HEK293 (cell line): ENCODE measurements at regions not wholly inside any gene's neighbourhood (a gene's known extent, or its start where the extent isn't known, plus 50 kb on each side); places are given as distances from the start of the nearest gene placed in this dataset.

ENCODE experiments used
- CTCF ChIA-PET: fragments of 350-600 bp; formaldehyde crosslinking; extraction: SDS; loops from one replicate; lab custom pipeline; 2021; ENCODE audit warnings: antibody characterized with exemption; lab: Yijun Ruan, JAX
- POLR2A ChIA-PET: fragments of 300-600 bp; formaldehyde crosslinking; extraction: SDS; loops from one replicate; lab custom pipeline; 2020; ENCODE audit warnings: antibody characterized with exemption, inconsistent platforms; lab: Yijun Ruan, JAX
- H3K27ac ChIP-seq: fragments of 200-500 bp; sonication (Bioruptor generic); 2 replicates; pipeline ENCODE4 v1.5.1; 2014; ENCODE audit warnings: low read depth, low read length, control low read depth, inconsistent platforms; ENCODE audit errors: extremely low read depth
- H3K36me3 ChIP-seq, 2 experiments: fragments of 200-500 bp in 1 of 2; sonication (Bioruptor generic) in 1 of 2; 1 replicate in 1 of 2; 2 replicates in 1 of 2; pipeline ENCODE4 v1.5.1; 2014 to 2017; ENCODE audit warnings: inconsistent platforms in 2 of 2, low read length in 2 of 2; ENCODE audit not compliant: control insufficient read depth in 2 of 2, insufficient read depth in 1 of 2
- H3K4me1 ChIP-seq: fragments of 200-500 bp; sonication (Bioruptor generic); 2 replicates; pipeline ENCODE4 v1.5.1; 2014; ENCODE audit warnings: mild to moderate bottlenecking, low read length, inconsistent platforms; ENCODE audit not compliant: control insufficient read depth, insufficient read depth
- H3K4me3 ChIP-seq: 2 replicates; pipeline ENCODE4 v1.5.1; 2011; ENCODE audit warnings: low read depth, mild to moderate bottlenecking, control low read depth, low read length, moderate library complexity
- H3K9me3 ChIP-seq: fragments of 200-500 bp; sonication (Bioruptor generic); 2 replicates; pipeline ENCODE4 v1.5.1; 2014; ENCODE audit warnings: low read depth, low read length, inconsistent platforms; ENCODE audit not compliant: control insufficient read depth, insufficient read depth
- KLF1 ChIP-seq: fragments of 450-650 bp; formaldehyde crosslinking; IDR thresholded peaks from 2 replicates; pipeline ENCODE4 v1.5.1; 2016; ENCODE audit warnings: missing biosample characterization, missing genetic modification characterization
- KLF8 ChIP-seq: fragments of 450-650 bp; formaldehyde crosslinking; IDR thresholded peaks from 2 replicates; pipeline ENCODE4 v1.5.1; 2016; ENCODE audit warnings: missing biosample characterization, missing genetic modification characterization
- KLF9 ChIP-seq: fragments of 450-650 bp; formaldehyde crosslinking; IDR thresholded peaks from 2 replicates; pipeline ENCODE4 v1.5.1; 2016; ENCODE audit warnings: missing biosample characterization, missing genetic modification characterization, low read depth
- OSR2 ChIP-seq: fragments of 450-650 bp; formaldehyde crosslinking; IDR thresholded peaks from 2 replicates; pipeline ENCODE4 v1.5.1; 2016; ENCODE audit warnings: missing biosample characterization, missing genetic modification characterization
- REPIN1 ChIP-seq: fragments of 450-650 bp; formaldehyde crosslinking; IDR thresholded peaks from 2 replicates; pipeline ENCODE4 v1.5.1; 2017; ENCODE audit warnings: missing biosample characterization, missing genetic modification characterization, low read depth
- SP7 ChIP-seq: fragments of 450-650 bp; formaldehyde crosslinking; IDR thresholded peaks from 2 replicates; pipeline ENCODE4 v1.5.1; 2016; ENCODE audit warnings: missing biosample characterization, missing genetic modification characterization
- ZEB2 ChIP-seq: fragments of 450-650 bp; formaldehyde crosslinking; IDR thresholded peaks from 2 replicates; pipeline ENCODE4 v1.5.1; 2016; ENCODE audit warnings: missing biosample characterization, missing genetic modification characterization
- ZFP3 ChIP-seq: fragments of 450-650 bp; formaldehyde crosslinking; IDR thresholded peaks from 2 replicates; pipeline ENCODE4 v1.5.1; 2016; ENCODE audit warnings: low read depth, missing biosample characterization, missing genetic modification characterization
- ZNF174 ChIP-seq: fragments of 450-650 bp; formaldehyde crosslinking; IDR thresholded peaks from 2 replicates; pipeline ENCODE4 v1.5.0; 2017; ENCODE audit warnings: missing biosample characterization, mild to moderate bottlenecking, missing genetic modification characterization
- ZNF223 ChIP-seq: fragments of 450-650 bp; formaldehyde crosslinking; IDR thresholded peaks from 2 replicates; pipeline ENCODE4 v1.5.1; 2016; ENCODE audit warnings: missing biosample characterization, missing genetic modification characterization
- ZNF23 ChIP-seq: fragments of 450-650 bp; formaldehyde crosslinking; IDR thresholded peaks from 2 replicates; pipeline ENCODE4 v1.5.1; 2016; ENCODE audit warnings: missing biosample characterization, missing genetic modification characterization, borderline replicate concordance
- ZNF248 ChIP-seq: fragments of 450-650 bp; formaldehyde crosslinking; IDR thresholded peaks from 2 replicates; pipeline ENCODE4 v1.5.1; 2017; ENCODE audit warnings: missing biosample characterization, missing genetic modification characterization
- ZNF274 ChIP-seq, 2 experiments: fragments of 200-500 bp in 1 of 2; fragments of 450-650 bp in 1 of 2; sonication (Bioruptor generic) in 1 of 2; formaldehyde crosslinking in 1 of 2; IDR thresholded peaks; 2 replicates each; pipeline versions ENCODE4 v1.5.1 to v1.6.1; 2014 to 2016; ENCODE audit warnings: borderline replicate concordance in 1 of 2, inconsistent platforms in 1 of 2, low read length in 1 of 2, missing biosample characterization in 1 of 2, missing genetic modification characterization in 1 of 2
- ZNF292 ChIP-seq: fragments of 450-650 bp; formaldehyde crosslinking; IDR thresholded peaks from 2 replicates; pipeline ENCODE4 v1.5.1; 2016; ENCODE audit warnings: low read depth, missing biosample characterization, missing genetic modification characterization, borderline replicate concordance
- ZNF302 ChIP-seq: fragments of 450-650 bp; formaldehyde crosslinking; IDR thresholded peaks from 2 replicates; pipeline ENCODE4 v1.5.1; 2016; ENCODE audit warnings: missing biosample characterization, missing genetic modification characterization, low read depth
- ZNF416 ChIP-seq: fragments of 450-650 bp; formaldehyde crosslinking; IDR thresholded peaks from 2 replicates; pipeline ENCODE4 v1.5.1; 2016; ENCODE audit warnings: missing biosample characterization, missing genetic modification characterization
- ZNF501 ChIP-seq: fragments of 450-650 bp; formaldehyde crosslinking; IDR thresholded peaks from 2 replicates; pipeline ENCODE4 v1.5.1; 2016; ENCODE audit warnings: missing biosample characterization, missing genetic modification characterization
- ZNF571 ChIP-seq: fragments of 450-650 bp; formaldehyde crosslinking; IDR thresholded peaks from 2 replicates; pipeline ENCODE4 v1.5.0; 2017; ENCODE audit warnings: missing biosample characterization, missing genetic modification characterization
- ZNF623 ChIP-seq: fragments of 450-650 bp; formaldehyde crosslinking; IDR thresholded peaks from 2 replicates; pipeline ENCODE4 v1.5.1; 2016; ENCODE audit warnings: missing biosample characterization, missing genetic modification characterization
- ZNF624 ChIP-seq: fragments of 450-650 bp; formaldehyde crosslinking; IDR thresholded peaks from 2 replicates; pipeline ENCODE4 v1.5.1; 2017; ENCODE audit warnings: missing biosample characterization, missing genetic modification characterization
- ZNF707 ChIP-seq: fragments of 450-650 bp; formaldehyde crosslinking; IDR thresholded peaks from 2 replicates; pipeline ENCODE4 v1.5.1; 2016; ENCODE audit warnings: missing biosample characterization, missing genetic modification characterization
- ZNF747 ChIP-seq: fragments of 450-650 bp; formaldehyde crosslinking; IDR thresholded peaks from 2 replicates; pipeline ENCODE4 v1.5.1; 2016; ENCODE audit warnings: missing biosample characterization, missing genetic modification characterization
- ZNF791 ChIP-seq: fragments of 450-650 bp; formaldehyde crosslinking; IDR thresholded peaks from 2 replicates; pipeline ENCODE4 v1.5.1; 2016; ENCODE audit warnings: missing biosample characterization, missing genetic modification characterization
- TF ChIP-seq, protein P1 (sequence below): fragments of 450-650 bp; formaldehyde crosslinking; IDR thresholded peaks from 2 replicates; pipeline ENCODE4 v1.5.1; 2016; ENCODE audit warnings: missing biosample characterization, missing genetic modification characterization, low read depth
- TF ChIP-seq, protein P2 (sequence below): fragments of 450-650 bp; formaldehyde crosslinking; IDR thresholded peaks from 2 replicates; pipeline ENCODE4 v1.5.1; 2017; ENCODE audit warnings: missing biosample characterization, missing genetic modification characterization
- TF ChIP-seq, protein P3 (sequence below): fragments of 450-650 bp; formaldehyde crosslinking; IDR thresholded peaks from 2 replicates; pipeline ENCODE4 v1.5.1; 2016; ENCODE audit warnings: missing biosample characterization, missing genetic modification characterization
- TF ChIP-seq, protein P4 (sequence below): fragments of 450-650 bp; formaldehyde crosslinking; IDR thresholded peaks from 2 replicates; pipeline ENCODE4 v1.5.1; 2017; ENCODE audit warnings: missing biosample characterization, missing genetic modification characterization

DNA sequence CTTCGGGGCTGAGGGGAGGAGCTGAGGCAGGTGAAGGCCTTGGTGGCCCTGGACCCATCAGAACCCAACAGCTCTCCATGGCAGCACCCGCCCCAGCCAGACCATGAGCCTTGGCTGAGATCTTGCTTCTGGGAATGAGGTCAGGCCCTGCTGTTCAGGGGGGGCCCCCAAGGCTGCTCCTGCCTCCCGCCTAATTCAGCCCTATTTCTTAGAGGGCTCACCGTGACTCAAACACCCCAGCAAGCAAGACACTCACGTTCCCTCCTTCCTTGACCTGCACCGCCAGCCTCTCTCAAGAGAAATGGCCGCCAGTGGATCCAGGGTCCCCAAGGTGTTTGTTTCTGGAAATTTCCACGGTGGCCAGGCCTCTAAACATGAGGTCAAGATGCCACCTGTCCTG lies 61.4 kb upstream of the PPP1R26 start:
- ChIA-PET CTCF (interaction anchor here (1.0 to 1.4 kb wide), 2 partner anchors 14 to 66 kb away, joined by 3 to 6 read pairs; no protein-coding TSS in a partner anchor), POLR2A (interaction anchor here (0.7 kb wide), 2 partner anchors 54 to 82 kb away, joined by 3 read pairs; no protein-coding TSS in a partner anchor)
- Histone ChIP-seq H3K4me3 (no peak overlapping the region), H3K27ac (no peak overlapping the region), H3K36me3 (no peaks in the 10 kb centered on the region), H3K4me1 (no peaks in the 10 kb centered on the region), H3K9me3 (no peaks in the 10 kb centered on the region)
- TF ChIP-seq ZNF707 (tag by site-specific recombination) (no peak), SP7 (tag by site-specific recombination) (no peak), ZNF623 (no peak), ZNF791 (no peak), ZNF223 (tag by site-specific recombination) (no peak), ZNF292 (no peak), ZNF416 (tag by site-specific recombination) (no peak), ZNF174 (tag by site-specific recombination) (no peak), OSR2 (no peak), REPIN1 (tag by site-specific recombination) (no peak)
- TF ChIP-seq, protein P1, sequence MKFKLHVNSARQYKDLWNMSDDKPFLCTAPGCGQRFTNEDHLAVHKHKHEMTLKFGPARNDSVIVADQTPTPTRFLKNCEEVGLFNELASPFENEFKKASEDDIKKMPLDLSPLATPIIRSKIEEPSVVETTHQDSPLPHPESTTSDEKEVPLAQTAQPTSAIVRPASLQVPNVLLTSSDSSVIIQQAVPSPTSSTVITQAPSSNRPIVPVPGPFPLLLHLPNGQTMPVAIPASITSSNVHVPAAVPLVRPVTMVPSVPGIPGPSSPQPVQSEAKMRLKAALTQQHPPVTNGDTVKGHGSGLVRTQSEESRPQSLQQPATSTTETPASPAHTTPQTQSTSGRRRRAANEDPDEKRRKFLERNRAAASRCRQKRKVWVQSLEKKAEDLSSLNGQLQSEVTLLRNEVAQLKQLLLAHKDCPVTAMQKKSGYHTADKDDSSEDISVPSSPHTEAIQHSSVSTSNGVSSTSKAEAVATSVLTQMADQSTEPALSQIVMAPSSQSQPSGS (tag by site-specific recombination) = no peak
- TF ChIP-seq, protein P2, sequence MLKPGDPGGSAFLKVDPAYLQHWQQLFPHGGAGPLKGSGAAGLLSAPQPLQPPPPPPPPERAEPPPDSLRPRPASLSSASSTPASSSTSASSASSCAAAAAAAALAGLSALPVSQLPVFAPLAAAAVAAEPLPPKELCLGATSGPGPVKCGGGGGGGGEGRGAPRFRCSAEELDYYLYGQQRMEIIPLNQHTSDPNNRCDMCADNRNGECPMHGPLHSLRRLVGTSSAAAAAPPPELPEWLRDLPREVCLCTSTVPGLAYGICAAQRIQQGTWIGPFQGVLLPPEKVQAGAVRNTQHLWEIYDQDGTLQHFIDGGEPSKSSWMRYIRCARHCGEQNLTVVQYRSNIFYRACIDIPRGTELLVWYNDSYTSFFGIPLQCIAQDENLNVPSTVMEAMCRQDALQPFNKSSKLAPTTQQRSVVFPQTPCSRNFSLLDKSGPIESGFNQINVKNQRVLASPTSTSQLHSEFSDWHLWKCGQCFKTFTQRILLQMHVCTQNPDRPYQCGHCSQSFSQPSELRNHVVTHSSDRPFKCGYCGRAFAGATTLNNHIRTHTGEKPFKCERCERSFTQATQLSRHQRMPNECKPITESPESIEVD (tag by site-specific recombination) = no peak

DNA sequence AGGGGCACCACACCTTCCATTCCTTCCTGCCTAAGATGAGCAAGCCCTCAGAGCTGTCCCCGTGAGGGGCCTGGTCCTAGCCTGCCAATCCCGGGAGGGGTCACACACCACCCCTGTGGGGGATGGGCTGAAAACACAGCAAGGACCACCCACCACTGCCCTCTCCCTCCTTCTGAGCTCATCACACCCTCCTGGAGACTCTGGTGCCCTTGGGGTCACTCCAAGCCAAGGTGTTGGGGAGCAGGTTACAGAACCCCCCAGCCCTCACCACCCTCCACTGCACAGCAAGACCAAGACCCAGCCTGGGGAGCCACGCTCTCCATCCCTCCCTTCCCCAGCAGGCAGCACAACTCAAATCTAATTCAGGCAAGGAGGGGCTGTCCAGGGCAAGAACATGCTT lies 60.5 kb upstream of the PPP1R26 start:
- H3K36me3 ChIP-seq = no peaks in the 10 kb centered on the region
- TF ChIP-seq ZNF624 (no peak), ZNF274 (IDR thresholded peaks at IDR 0.05; ENCODE audit: low read length) (no peak), ZNF274 (tag by site-specific recombination; IDR thresholded peaks at IDR 0.05; ENCODE audit: borderline replicate concordance) (no peak), ZNF501 (tag by site-specific recombination) (no peak), KLF1 (0 out of 2 replicates have a peak, but pooled peaks have one; percentile 22), ZNF248 (no peak)
- TF ChIP-seq, protein P3, sequence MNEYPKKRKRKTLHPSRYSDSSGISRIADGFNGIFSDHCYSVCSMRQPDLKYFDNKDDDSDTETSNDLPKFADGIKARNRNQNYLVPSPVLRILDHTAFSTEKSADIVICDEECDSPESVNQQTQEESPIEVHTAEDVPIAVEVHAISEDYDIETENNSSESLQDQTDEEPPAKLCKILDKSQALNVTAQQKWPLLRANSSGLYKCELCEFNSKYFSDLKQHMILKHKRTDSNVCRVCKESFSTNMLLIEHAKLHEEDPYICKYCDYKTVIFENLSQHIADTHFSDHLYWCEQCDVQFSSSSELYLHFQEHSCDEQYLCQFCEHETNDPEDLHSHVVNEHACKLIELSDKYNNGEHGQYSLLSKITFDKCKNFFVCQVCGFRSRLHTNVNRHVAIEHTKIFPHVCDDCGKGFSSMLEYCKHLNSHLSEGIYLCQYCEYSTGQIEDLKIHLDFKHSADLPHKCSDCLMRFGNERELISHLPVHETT (tag by site-specific recombination) = no peak
- ChIA-PET POLR2A (no interaction called here), CTCF (interaction anchor here (0.7 to 2.1 kb wide), 2 partner anchors 12 to 333 kb away, joined by 3 to 7 read pairs; no protein-coding TSS in a partner anchor)
- no peak overlapping the region for H3K27ac ChIP-seq
- H3K4me3 ChIP-seq = no peak overlapping the region
- no peaks in the 10 kb centered on the region for H3K4me1 ChIP-seq
- no peaks in the 10 kb centered on the region for H3K9me3 ChIP-seq

DNA sequence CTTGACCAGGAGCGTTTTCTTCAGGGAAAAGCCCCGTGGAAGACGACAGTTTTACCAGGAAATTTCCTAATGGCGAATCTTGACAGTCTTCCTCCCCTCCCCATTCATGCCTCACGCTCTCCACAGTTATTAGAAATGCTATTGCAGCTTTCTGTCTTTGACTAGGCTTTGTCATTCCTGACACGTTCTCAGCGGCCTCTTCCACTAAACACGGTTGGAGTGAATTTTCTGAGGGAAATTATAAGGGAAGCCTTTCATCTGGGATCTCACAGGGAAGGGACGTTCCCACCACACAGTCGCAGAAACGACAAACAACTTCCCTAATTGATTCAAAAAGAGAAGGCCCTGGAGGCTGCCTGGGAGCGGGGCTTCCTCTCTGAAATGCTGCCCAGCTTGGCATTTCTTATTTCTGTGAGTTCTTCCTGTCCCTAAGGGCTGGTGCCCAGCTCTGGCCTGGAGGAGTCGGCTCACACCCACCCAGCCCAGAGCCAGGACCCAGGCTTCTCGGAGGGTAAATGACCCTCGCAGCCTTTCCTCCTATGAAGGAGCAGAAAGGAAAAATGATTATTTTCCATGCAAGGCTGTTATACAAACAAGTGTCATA lies 57.1 kb upstream of the PPP1R26 start:
- Histone ChIP-seq H3K4me1 (no peaks in the 10 kb centered on the region), H3K4me3 (no peak overlapping the region), H3K9me3 (no peaks in the 10 kb centered on the region), H3K36me3 (no peaks in the 10 kb centered on the region), H3K27ac (no peak overlapping the region)
- ChIA-PET CTCF (interaction anchor here (0.7 to 1.2 kb wide), 2 partner anchors 10 to 336 kb away, joined by 3 to 8 read pairs; no protein-coding TSS in a partner anchor), POLR2A (no interaction called here)
- TF ChIP-seq ZNF23 (tag by site-specific recombination) (no peak), ZEB2 (no peak), ZNF747 (tag by site-specific recombination) (no peak), ZFP3 (tag by site-specific recombination) (no peak), KLF8 (tag by site-specific recombination) (no peak), ZNF302 (no peak), KLF9 (tag by site-specific recombination) (no peak), ZNF571 (no peak)
- TF ChIP-seq, protein P4, sequence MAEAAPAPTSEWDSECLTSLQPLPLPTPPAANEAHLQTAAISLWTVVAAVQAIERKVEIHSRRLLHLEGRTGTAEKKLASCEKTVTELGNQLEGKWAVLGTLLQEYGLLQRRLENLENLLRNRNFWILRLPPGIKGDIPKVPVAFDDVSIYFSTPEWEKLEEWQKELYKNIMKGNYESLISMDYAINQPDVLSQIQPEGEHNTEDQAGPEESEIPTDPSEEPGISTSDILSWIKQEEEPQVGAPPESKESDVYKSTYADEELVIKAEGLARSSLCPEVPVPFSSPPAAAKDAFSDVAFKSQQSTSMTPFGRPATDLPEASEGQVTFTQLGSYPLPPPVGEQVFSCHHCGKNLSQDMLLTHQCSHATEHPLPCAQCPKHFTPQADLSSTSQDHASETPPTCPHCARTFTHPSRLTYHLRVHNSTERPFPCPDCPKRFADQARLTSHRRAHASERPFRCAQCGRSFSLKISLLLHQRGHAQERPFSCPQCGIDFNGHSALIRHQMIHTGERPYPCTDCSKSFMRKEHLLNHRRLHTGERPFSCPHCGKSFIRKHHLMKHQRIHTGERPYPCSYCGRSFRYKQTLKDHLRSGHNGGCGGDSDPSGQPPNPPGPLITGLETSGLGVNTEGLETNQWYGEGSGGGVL (tag by site-specific recombination) = no peak
